ENCODE measurements at regions not wholly inside any gene's neighbourhood (a gene's known extent, or its start where the extent isn't known, plus 50 kb on each side); places are given as distances from the start of the nearest gene placed in this dataset.

DNA sequence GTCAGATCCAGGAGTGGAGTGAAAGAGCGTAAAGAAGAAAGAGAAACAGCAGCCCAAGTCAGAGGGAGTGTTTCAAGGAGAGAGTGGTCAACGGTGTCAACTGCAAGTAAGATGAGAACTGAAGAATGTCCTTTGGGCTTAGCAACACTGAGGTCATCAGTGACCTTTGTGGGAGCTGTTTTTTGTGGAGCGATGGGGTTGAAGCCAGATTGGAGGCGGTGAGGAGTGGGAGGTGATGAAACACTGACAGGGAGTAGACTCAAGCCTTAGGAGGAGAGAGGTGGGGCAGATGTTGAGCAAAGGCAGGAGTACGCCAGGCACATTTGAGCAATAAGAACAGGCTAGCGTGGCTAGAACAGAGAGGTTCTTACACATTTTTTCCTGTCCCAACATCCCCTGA, 103.7 kb upstream of the GNAO1 start:
- TF ChIP-seq, protein P1, sequence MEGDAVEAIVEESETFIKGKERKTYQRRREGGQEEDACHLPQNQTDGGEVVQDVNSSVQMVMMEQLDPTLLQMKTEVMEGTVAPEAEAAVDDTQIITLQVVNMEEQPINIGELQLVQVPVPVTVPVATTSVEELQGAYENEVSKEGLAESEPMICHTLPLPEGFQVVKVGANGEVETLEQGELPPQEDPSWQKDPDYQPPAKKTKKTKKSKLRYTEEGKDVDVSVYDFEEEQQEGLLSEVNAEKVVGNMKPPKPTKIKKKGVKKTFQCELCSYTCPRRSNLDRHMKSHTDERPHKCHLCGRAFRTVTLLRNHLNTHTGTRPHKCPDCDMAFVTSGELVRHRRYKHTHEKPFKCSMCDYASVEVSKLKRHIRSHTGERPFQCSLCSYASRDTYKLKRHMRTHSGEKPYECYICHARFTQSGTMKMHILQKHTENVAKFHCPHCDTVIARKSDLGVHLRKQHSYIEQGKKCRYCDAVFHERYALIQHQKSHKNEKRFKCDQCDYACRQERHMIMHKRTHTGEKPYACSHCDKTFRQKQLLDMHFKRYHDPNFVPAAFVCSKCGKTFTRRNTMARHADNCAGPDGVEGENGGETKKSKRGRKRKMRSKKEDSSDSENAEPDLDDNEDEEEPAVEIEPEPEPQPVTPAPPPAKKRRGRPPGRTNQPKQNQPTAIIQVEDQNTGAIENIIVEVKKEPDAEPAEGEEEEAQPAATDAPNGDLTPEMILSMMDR (conservative IDR thresholded peaks at IDR 0.05 in 1 of 2, IDR thresholded peaks at IDR 0.05 in 1 of 2; ENCODE audit: low read depth in 1 of 2, low read length in 2 of 2), result no peak
- no peak for TF ChIP-seq EZH2 (IDR thresholded peaks at IDR 0.05; ENCODE audit: low read length, missing control alignments)
